Neutrophil (primary cell): ENCODE measurements at regions not wholly inside any gene's neighbourhood (a gene's known extent, or its start where the extent isn't known, plus 50 kb on each side); places are given as distances from the start of the nearest gene placed in this dataset.

Experiments
- H3K27ac ChIP-seq: fragments of 200-600 bp; sonication (generic); 2 replicates; pipeline ENCODE4 v1.5.1; 2016; ENCODE audit warnings: mild to moderate bottlenecking, moderate library complexity
- H3K27me3 ChIP-seq: fragments of 200-600 bp; sonication (generic); 2 replicates; pipeline ENCODE4 v1.6.0; 2016; ENCODE audit warnings: mild to moderate bottlenecking
- H3K36me3 ChIP-seq: fragments of 200-600 bp; sonication (generic); 2 replicates; pipeline ENCODE4 v1.5.1; 2017
- H3K4me1 ChIP-seq, 2 experiments: fragments of 200-600 bp in 1 of 2; sonication (generic) in 1 of 2; 1 replicate in 1 of 2; 2 replicates in 1 of 2; pipeline versions ENCODE4 v1.5.1 to v1.6.1; 2013 to 2016; ENCODE audit warnings: low read depth in 1 of 2, low read length in 1 of 2, mild to moderate bottlenecking in 1 of 2, moderate library complexity in 1 of 2; ENCODE audit not compliant: control insufficient read depth in 1 of 2, insufficient read depth in 1 of 2
- H3K4me3 ChIP-seq, 2 experiments: fragments of 200-600 bp in 1 of 2; sonication (generic) in 1 of 2; 1 replicate in 1 of 2; 2 replicates in 1 of 2; pipeline ENCODE4 v1.5.1; 2013 to 2016; ENCODE audit warnings: low read depth in 1 of 2, low read length in 1 of 2, mild to moderate bottlenecking in 1 of 2, moderate library complexity in 1 of 2
- H3K9me3 ChIP-seq: fragments of 200-600 bp; sonication (generic); 2 replicates; pipeline ENCODE4 v1.5.1; 2016
- CTCF ChIP-seq: fragments of 200-600 bp; sonication (generic); IDR thresholded peaks from 2 replicates; pipeline ENCODE4 v1.5.1; 2016; ENCODE audit warnings: antibody characterized with exemption

DNA sequence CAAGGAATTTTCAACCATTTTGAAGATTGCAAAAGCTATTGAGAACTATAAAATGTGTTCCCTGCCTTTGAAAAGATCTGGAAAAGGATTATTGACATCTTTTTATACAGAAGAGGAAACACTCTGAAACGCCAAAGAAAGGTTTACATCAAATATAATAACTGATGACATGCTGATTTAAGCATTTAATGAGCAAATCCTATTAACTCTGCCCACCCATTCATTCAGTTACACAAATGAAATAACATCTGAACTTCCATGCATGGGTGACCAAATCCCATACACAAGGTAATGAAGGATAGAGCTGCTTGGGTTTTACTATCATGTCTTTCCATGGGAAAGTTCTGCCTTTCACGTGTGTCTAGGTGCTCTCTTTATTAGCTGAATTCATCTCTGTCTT is 589.4 kb upstream of the WWC1 start:
- Histone ChIP-seq H3K27ac (no peak overlapping the region), H3K9me3 (no peaks in the 10 kb centered on the region), H3K4me3 (no peak overlapping the region), H3K36me3 (no peaks in the 10 kb centered on the region), H3K4me1 (no peaks in the 10 kb centered on the region), H3K27me3 (no peaks in the 10 kb centered on the region)
- no peak for TF ChIP-seq CTCF

DNA sequence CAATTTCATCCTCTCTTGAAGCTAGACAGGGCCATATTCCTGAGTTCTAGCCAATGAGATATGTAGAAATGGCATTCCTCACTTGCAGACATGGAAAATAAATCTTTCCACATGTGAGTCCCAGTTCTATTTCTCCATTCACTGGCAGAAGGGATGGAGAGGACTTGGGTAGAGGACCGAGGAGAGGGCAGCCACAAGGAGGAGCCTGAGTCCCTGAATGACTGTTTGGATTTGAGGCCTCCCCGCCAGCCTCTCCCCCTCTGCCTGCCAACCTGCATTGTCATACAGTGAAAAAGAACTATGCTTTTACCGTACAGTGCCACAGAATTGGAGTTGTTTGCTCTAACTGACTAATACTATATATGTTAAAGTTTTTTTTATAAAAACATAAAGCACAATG is 583.0 kb upstream of the WWC1 start:
- no peaks in the 10 kb centered on the region for H3K4me1 ChIP-seq
- TF ChIP-seq CTCF: no peak
- H3K27ac ChIP-seq: no peak overlapping the region
- H3K9me3 ChIP-seq: no peaks in the 10 kb centered on the region
- no peaks in the 10 kb centered on the region for H3K27me3 ChIP-seq
- H3K36me3 ChIP-seq: no peaks in the 10 kb centered on the region
- no peak overlapping the region for H3K4me3 ChIP-seq

GRCh38 chr5:167709625-167710024 is 581.8 kb upstream of the WWC1 start:
- TF ChIP-seq CTCF: no peak
- H3K4me3 ChIP-seq: no peak overlapping the region
- H3K27ac ChIP-seq: no peak overlapping the region

GRCh38 chr5:167710444-167711073 is 580.9 kb upstream of the WWC1 start:
- H3K4me1 ChIP-seq: no peaks in the 10 kb centered on the region
- no peak for TF ChIP-seq CTCF
- no peaks in the 10 kb centered on the region for H3K36me3 ChIP-seq
- no peaks in the 10 kb centered on the region for H3K27me3 ChIP-seq
- H3K4me3 ChIP-seq: no peak overlapping the region
- H3K9me3 ChIP-seq: no peaks in the 10 kb centered on the region
- no peak overlapping the region for H3K27ac ChIP-seq

More at GRCh38 chr5:167709625-167710024, 581.8 kb upstream of the WWC1 start:
- no peaks in the 10 kb centered on the region for H3K27me3 ChIP-seq
- no peaks in the 10 kb centered on the region for H3K4me1 ChIP-seq
- no peaks in the 10 kb centered on the region for H3K36me3 ChIP-seq
- H3K9me3 ChIP-seq: no peaks in the 10 kb centered on the region

DNA sequence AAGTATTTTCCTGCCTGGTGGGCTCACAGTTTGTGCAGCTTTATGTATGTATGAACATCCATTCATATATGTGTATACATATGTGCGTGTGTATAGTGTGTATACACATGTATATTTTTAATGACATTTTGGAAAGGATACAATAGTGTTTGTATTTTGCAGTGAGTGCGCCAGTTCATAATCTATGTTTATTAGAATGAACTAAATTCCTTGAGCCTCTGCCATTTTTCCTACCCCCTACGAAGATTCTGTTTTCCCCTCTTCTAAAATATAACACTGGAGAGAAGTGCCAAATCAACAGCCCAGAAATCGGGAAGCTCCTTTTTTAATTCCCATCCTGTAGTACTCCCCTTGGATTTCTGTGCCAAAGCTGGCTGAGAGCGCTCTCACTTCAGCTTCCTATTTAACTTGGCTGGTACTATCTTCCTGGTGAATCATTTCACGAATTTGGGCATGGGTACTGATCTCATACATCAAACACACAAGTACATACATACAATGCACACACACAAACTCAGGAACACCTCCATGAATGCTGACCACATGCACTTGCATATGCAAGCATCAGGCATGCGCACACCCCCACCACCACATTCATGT is 578.4 kb upstream of the WWC1 start:
- Histone ChIP-seq H3K9me3 (no peaks in the 10 kb centered on the region), H3K27me3 (no peaks in the 10 kb centered on the region), H3K4me3 (no peak overlapping the region), H3K27ac (no peak overlapping the region), H3K36me3 (no peaks in the 10 kb centered on the region), H3K4me1 (no peaks in the 10 kb centered on the region)
- TF ChIP-seq CTCF: no peak
